Dedifferentiated amniotic fluid mesenchymal stem cell (primary cell): ENCODE measurements at regions not wholly inside any gene's neighbourhood (a gene's known extent, or its start where the extent isn't known, plus 50 kb on each side); places are given as distances from the start of the nearest gene placed in this dataset.
A peak's percentile ranks its signal among the peaks of the same experiment; 100 is the strongest.

Experiments used
- DNase-seq: peaks from one replicate; pipeline ENCODE4 v3.0.0-alpha.2; 2016; ENCODE audit errors: extremely low spot score

DNA sequence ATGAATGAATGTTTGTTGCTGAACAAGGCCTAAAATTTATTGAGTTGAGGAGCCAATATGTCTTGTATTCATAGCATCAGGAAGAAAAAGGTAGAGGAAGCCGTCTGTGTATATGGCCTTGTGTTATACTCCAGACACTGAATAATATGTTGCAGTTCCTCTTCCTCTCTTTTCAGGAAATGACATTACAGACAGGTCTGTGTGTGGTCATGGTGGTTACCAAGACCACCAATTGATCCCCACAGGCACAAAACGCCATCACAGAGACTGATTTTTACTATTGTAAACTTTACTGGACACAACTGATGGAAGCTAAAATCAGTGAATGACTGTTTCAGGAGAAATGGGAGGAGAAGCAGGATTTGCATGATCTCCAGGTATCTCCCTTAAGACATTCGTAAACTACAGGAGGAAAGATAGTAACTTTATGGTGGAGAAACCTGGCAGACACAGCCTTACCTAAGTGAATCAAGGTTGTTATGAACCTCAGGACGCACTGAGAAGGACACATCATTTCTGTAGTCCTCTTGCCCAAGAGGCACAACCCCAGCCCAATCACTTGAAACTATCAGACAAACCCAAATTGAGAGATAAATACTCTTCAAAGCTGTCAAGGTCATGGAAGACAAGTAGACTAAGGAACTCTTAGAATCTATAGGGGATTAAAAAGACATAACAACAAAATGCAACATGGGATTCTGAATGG is 334.1 kb upstream of the RGS6 start:
- DNase-seq, result no peak

GRCh38 chr14:71600309-71600708 is 331.9 kb upstream of the RGS6 start:
- DNase-seq, result no peak

GRCh38 chr14:71602524-71602923 is 329.7 kb upstream of the RGS6 start:
- DNase-seq, result no peak

DNA sequence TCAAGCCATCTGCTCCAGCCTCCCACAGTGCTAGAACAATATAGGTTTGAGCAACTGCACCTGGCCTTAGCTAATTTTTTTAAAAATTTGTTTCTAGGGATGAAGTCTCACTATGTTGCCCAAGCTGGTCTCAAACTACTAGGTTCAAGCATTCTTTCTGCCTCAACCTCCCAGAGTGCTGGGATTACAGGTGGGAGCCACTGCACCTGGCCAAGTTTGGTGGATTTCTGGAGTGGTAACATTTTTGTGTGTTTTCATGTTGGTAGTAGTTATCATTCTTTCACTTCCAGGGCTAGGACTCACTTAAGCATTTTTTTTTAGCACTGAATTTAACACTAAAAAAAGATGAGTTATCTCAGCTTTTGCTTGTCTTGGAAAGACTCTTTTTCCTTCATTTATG is 328.0 kb upstream of the RGS6 start:
- DNase-seq, result no peak

GRCh38 chr14:71606064-71606463 is 326.2 kb upstream of the RGS6 start:
- DNase-seq, result no peak

GRCh38 chr14:71606575-71606974 is 325.7 kb upstream of the RGS6 start:
- DNase-seq, result no peak

DNA sequence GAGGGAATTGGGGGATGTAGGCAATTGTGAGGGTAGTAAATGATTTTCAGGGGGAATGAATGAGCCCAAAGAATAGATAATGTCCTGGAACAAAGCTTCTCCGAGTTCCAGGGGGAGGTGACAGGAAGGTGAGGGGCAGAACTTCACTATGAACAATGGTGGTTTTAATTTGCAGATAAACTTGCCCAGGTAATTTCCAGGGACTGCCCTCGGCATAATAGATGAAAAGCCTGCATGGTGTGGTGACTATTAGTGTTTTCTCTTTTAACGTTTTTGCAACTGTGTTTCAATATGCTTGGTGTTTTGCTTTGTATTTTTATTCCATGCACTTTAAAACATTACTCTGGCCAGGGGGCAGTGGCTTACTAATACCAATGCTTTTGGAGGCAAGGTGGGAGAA is 325.2 kb upstream of the RGS6 start:
- DNase-seq, result no peak

GRCh38 chr14:71610149-71610548 is 322.1 kb upstream of the RGS6 start:
- no peak for DNase-seq

DNA sequence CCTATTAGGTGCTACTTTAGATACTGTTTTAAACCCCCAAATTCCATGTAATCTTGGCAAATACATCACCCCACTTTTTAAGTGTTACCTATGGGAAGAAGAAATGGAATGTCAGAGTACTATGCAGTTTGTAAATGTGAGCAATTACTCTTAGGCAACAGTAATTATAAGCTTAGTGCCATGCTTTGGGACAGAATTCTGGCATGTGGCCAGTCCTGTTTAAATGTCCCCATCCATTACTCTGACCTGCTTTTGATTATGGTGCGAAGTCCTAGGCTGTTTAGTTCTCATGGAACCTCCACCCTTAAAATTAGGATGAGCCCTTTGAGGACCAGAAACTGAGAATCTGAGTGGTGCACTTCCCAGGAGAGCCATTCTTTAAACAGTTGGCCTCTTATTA is 321.4 kb upstream of the RGS6 start:
- no peak for DNase-seq

DNA sequence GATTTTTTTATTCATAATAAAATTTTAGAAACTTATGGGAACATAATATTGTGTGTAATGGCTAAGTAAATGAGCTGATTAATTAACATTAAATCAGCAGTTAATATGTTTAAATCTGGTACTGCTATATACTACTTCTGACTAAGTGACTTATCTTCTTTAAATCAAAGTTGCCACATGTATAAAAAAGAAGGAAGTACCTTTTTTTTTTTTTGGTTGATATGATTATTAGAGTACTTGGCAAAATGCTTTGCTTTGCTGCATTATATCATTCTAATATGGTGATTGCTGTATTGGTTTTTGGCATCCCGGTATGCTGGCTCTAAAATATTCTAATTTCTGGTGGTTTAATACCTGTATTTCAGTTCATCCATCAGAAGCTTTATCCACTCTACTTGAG is 319.1 kb upstream of the RGS6 start:
- DNase-seq, result no peak

GRCh38 chr14:71616013-71616412 is 316.2 kb upstream of the RGS6 start:
- DNase-seq, result no peak

DNA sequence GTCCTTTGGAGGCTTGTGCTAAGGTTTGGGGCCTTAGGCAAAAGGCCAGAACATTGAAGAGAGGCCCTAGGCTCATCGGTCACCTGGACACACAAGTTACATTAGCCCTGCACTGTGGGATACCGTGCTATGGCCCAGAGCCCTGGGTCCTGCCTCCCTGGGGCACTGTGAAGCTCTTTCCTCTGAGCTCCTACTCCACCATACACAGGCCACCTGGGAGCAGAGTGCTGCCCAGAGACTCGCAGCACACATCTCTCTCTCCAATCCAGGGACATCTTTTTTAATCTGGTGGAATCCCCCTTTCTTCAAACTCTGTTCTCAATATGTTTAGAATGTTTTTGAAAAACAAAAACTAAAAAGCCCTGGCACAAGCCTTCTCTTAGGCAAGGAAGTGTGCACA is 314.2 kb upstream of the RGS6 start:
- no peak for DNase-seq

GRCh38 chr14:71618716-71619115 is 313.5 kb upstream of the RGS6 start:
- DNase-seq, result no peak

- DNase-seq, result no peak
Measured at GRCh38 chr14:71619472-71619871, 312.8 kb upstream of the RGS6 start.

DNA sequence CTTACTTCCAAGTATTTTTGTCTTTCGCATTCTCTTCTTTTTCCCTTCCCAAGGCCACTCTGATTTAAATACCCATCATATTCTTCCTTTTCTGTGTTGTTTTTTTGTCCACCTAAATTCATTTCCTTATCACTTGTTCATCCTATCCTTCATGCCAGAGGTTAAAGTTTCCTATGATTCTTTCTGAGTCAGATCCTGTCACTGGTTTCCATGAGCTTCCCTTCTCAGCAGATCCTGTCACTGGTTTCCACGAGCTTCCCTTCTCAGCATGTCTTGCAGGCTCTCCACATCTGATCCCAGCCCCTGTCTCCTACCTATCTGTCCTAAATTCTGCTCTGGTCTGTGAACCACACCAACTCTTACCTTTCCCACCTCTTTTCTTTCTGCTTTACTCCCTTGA is 311.8 kb upstream of the RGS6 start:
- DNase-seq, result no peak

- no peak for DNase-seq
Measured at GRCh38 chr14:71621276-71621675, 311.0 kb upstream of the RGS6 start.

- no peak for DNase-seq
Measured at GRCh38 chr14:71621980-71622605, 310.1 kb upstream of the RGS6 start.

DNA sequence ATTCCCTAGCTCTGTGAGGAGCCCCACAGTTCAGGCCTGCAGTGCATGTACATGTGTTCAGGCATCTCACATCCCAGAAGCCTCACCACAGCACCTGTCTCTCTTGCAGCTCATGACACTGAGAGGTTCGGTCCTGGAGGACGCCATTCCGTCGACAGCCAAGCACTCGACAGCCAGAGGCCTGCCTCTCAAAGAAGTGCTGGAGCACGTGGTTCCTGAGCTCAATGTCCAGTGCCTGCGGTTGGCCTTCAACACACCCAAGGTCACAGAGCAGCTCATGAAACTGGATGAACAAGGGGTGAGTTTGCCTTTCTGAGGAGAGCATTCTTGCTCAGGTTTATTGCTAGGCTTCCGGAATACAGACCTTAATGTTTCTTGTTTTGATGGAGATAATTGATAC is 308.3 kb upstream of the RGS6 start:
- DNase-seq, result no peak

- DNase-seq, result no peak
Measured at GRCh38 chr14:71625175-71625574, 307.1 kb upstream of the RGS6 start.

GRCh38 chr14:71625891-71626701 is 306.1 kb upstream of the RGS6 start:
- DNase-seq, result peak; percentile 87

DNA sequence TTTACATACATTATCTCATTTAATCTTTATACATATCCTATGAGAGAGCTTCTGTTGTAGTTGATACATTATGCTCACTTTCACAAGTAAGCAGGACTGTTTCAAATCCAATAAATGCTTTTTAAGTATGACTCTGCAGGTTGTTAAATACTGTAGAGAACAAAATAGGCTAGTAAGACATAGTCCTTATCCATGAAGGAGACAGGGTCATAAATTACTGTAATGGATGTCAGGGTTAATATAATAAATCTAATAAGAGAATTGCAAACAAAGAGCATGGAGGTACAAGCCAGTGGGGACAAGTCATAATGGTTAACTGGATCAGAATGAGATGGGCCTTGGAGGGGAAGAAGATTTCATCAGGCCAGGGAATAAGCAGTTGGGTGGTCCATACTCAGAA is 303.8 kb upstream of the RGS6 start:
- DNase-seq, result no peak

DNA sequence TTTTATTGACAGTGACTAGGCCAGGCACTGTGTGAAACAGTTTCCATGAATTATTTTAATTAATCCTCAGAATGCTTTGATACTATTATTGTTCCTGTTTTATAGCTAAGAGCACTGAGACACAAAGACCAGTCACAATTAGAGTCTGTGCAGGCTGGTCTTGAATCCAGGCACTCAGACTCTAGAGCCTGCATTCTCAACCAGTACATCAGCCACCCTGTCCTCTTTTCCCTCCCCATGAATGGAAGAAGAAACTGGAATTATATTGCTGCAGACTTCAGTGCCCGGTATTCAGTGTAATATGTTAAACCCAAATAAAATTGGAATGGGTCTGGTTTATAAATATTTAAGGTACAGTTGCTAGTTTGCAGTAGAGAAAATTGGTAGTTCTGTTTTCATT is 303.0 kb upstream of the RGS6 start:
- DNase-seq, result no peak
